ENCODE measurements at regions not wholly inside any gene's neighbourhood (a gene's known extent, or its start where the extent isn't known, plus 50 kb on each side); places are given as distances from the start of the nearest gene placed in this dataset.
A peak's percentile ranks its signal among the peaks of the same experiment; 100 is the strongest.

- H3K27ac ChIP-seq: no peak overlapping the region
- TF ChIP-seq CTCF (conservative IDR thresholded peaks at IDR 0.05): no peak
These were observed 112.1 kb downstream of the KLF13 start for GRCh38 chr15:31438601-31439265.

DNA sequence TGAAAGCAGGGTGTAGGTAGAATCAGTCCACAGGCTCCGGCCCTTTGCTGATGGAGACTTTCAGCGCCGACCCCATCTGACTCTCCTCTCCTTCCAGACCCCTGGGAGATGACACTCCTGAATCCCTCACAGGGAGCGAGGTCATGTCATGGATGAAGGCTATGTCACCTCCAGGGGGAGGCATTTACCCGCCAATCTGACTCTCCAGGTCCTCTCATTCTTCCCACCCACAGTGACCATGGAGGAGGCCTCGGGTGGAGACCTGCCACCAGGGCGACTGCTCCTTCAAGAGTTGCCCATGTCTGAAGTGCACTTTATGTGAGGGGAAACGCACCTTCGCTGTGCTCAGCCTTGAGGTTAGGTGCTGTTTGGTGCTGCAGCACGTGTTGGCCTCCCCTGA is 112.7 kb downstream of the KLF13 start:
- peak; percentile 24; the same call in 1 of the 2 replicates for TF ChIP-seq CTCF (conservative IDR thresholded peaks at IDR 0.05)
- H3K27ac ChIP-seq: no peak overlapping the region

DNA sequence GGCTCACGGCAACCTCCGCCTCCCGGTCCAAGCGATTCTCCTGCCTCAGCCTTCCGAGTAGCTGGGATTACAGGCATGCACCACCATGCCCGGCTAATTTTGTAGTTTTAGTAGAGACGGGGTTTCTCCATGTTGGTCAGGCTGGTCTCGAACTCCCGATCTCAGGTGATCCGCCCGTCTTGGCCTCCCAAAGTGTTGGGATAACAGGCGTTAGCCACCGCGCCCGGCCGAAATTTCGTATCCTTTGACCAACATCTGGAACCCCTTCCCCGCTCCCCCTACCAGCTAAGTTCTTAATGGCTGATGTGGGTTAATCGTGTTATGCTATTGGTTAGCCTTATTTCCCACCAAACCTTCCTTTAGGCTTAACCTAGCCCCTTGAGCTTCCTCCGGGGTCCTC is 113.6 kb downstream of the KLF13 start:
- H3K27ac ChIP-seq: peak overlapping the region; percentile 67; the same call in 1 of the 2 replicates

DNA sequence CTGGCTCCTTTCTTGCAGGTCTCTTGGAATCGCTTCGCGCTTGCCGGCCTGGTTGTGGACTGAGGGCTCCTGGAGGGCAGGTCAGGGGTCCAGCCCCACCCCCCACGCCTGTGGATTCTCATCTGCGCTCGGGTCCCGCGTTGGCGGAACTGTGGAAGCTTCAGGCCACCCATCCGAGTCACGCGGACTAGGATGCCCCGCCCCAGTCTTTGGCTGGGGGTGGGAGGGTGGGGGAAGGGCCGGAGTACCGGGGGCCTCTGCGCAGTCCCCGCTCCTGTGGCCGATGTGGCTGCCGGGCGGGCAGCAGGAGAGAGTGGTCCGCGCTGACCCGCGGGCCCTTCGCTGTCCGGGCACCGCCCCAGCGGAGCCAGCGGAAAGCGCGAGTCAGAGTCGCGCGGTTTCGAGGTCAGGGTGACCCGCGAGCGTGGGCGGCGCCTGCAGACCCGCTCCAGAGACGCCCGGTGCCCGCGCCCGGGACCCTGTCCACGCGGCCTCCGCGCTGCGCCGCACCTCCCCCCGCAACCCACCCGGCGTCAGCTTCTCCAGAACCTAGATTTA is 114.2 kb downstream of the KLF13 start:
- TF ChIP-seq CTCF (conservative IDR thresholded peaks at IDR 0.05): no peak

DNA sequence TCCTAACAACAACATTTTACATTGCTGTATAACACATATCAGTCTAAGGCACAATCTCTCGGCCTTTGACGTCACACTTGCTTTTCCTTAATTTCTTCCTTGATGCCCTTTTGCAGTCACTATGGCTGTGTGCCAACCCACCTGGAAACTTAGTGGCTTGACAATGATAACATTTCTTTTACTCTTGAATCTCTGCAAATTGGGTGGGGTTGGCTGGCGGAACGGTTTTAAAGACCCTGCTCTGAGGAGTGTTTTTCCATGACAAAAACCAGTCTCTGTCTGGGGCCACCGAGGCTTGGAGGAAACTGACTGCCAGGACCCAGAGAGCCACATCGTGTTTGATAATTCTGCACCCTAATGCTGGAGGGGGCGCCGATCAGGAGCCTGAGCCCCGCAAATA is 115.6 kb downstream of the KLF13 start:
- TF ChIP-seq CTCF (conservative IDR thresholded peaks at IDR 0.05): no peak
- no peak overlapping the region for H3K27ac ChIP-seq

More for the DNA sequence above, 114.2 kb downstream of the KLF13 start:
- H3K27ac ChIP-seq: peak overlapping the region; percentile 67; the same call in 1 of the 2 replicates

DNA sequence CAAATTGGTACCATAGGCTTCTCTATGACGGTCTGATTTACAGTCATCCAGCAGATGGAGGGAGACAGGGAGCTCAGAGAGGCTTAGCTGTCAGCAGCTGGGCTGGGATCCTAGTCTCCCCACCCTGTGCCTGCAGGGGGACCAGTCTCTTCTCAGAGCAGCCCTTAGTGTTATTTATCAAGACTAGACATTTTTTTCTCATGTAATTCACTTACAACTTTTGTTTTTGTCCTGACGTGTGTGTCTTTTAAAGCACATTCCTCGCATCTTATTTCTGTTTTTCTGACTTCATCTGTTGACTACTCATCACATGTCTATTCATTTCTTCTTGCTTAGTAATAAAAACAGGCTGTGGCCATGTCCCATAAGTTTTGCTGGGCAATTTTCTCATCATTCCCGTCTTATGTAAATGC is 116.1 kb downstream of the KLF13 start:
- no peak for TF ChIP-seq CTCF (conservative IDR thresholded peaks at IDR 0.05)
- no peak overlapping the region for H3K27ac ChIP-seq

- TF ChIP-seq CTCF (conservative IDR thresholded peaks at IDR 0.05): no peak
These were observed 118.2 kb downstream of the KLF13 start for GRCh38 chr15:31444844-31445243.

DNA sequence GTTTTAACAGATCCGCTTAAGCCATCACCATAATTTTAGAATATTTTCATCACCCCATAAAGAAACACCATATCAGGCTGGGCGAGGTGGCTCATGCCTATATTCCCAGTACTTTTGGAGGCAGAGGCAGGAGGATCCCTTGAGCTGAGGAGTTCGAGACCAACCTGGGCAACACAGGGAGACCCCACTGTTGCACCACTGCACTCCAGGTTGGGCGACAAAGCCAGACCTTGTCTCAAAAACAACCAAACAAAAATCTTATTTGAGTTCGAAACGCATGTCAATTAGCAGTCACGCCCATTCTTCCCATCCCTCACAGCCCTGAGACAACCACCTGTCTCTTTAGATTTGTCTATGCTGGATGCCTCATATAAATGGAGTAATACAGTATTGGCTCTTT is 119.9 kb downstream of the KLF13 start:
- H3K27ac ChIP-seq: no peak overlapping the region
- no peak for TF ChIP-seq CTCF (conservative IDR thresholded peaks at IDR 0.05)

More at GRCh38 chr15:31444844-31445243, 118.2 kb downstream of the KLF13 start:
- no peak overlapping the region for H3K27ac ChIP-seq
